Ramos (cell line): ENCODE measurements at regions not wholly inside any gene's neighbourhood (a gene's known extent, or its start where the extent isn't known, plus 50 kb on each side); places are given as distances from the start of the nearest gene placed in this dataset.
"Not testable (repeated sequence)": the region's sequence is repeated elsewhere in the genome, so short reads cannot be mapped to it uniquely, and the experiment has no call there.

ENCODE experiments used
- in situ Hi-C: fragments of 300-500 bp; cut with MboI; formaldehyde crosslinking; loops from one replicate; pipeline ENCODE4 v1.14.3; 2022; ENCODE audit warnings: low sequenced_read_pairs; ENCODE audit not compliant: unreplicated experiment

GRCh38 chr9:28059192-28059591 lies 485.9 kb upstream of the C9orf72 start:
- in situ Hi-C loops = no loop called here

DNA sequence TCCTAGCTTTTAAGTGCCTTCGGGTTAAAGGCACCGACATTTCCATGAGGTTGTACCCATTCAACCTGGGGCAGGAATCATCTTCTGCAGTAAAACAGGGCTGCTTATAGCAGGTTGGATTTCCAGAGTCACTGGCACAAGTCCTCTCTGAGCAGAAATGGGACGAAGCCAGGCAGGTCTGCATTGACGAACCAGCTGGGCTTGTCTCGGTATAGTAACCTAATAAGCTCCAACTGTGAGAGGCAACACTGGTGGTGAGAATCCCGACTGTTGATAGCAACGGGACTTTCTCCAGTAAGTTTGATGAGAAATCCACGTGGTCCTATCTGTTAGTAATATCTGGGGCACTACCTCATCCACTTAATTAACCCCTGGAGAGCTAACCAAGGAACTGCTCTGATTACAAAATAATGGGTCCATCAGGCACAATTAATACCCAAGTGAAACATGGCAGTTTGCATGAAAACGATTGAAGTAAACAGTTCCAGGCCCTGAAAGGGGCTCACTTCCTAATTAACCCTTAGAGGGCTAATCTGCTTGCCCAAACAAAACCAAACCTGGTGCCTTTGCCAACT lies 491.0 kb upstream of the C9orf72 start:
- in situ Hi-C loops = no loop called here

- in situ Hi-C loops = no loop called here
Observed at GRCh38 chr9:28073270-28073669, 500.0 kb upstream of the C9orf72 start.

GRCh38 chr9:28079677-28080076 lies 506.4 kb upstream of the C9orf72 start:
- in situ Hi-C loops = no loop called here

GRCh38 chr9:28082671-28083070 lies 509.4 kb upstream of the C9orf72 start:
- in situ Hi-C loops = no loop called here

DNA sequence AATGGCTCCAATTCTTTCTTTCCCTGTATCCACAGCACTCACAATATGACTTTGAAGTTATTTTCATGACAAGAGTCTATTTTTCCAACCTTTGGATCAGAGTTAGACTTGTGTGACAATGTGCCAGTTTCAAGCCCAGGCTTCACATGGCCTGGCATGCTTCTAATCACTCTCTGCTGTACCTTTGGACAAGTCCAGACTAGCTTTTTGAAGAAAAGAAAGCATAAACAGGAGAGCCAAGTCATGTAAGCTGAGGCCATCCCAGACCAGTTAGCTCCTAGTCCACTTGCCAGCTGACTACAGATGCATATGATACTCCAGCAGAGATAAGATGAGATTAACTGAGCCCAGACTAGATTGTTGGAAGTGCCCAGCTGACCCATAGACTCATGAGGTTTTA lies 513.6 kb upstream of the C9orf72 start:
- in situ Hi-C loops = no loop called here

DNA sequence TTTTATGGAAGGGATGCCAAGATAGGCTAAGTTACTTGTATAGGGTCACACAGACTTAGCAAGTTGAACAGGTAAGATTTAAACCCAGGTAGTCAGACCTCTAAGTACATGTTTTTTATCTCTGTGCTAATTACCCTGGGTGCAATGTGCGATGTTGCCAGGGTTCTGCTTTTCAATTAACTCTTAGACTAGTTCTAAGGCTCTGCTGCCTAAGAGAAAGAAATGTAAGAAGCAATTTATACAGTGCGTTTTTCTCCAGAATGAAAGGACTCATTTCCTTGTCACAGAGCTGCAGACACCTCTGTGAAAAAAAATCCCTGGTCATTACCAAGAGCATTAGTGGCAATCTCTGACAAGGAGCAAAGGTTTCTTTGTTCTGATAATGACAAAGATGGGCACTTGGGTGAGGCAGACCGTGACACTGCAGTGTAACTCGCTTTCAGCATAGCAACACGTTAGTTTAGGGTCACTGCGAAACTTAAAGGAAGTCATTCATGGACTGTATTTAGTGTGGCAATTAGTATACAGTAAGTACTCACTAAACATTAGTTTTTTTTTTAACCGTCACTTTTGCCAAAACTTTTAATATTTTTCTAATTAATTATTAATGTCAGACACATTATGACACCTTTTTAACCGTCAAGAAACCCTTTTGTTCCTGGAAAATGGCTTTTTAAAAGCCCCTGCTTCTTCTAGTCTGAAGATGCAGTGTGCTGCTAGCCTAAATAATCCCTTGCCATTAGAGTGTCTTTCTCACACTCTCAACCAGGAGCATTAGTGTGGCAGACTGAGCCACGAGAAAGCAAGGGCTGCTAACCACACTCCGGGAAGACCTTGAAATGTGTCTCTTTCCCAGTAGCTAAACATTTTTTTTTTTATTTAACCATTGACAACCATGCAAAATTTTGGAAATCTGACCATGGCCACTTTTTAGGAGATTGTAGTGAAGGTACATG lies 520.0 kb upstream of the C9orf72 start:
- in situ Hi-C loops = no loop called here

DNA sequence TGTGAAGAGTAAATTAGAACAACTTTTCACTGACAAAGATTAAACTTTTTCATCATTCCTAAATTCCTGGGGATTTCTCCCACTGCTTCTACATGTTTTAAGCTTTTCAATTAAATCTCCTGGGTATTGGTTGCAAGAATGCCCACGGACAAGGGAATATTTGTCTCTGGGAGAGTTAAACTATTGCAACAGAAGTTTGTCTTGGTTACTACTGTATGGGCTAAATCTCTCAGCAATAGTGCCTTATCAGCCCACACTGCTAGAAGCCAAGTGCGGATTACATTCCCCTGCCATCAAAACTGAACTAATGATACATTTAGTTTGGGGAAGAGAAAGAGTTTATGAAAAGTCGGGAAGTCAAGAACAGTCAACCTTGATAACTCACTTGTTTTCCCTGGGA lies 528.2 kb upstream of the C9orf72 start:
- in situ Hi-C loops = no loop called here

GRCh38 chr9:28105001-28105400 lies 531.7 kb upstream of the C9orf72 start:
- in situ Hi-C loops = no loop called here

GRCh38 chr9:28120184-28120583 lies 546.9 kb upstream of the C9orf72 start:
- in situ Hi-C loops = no loop called here

DNA sequence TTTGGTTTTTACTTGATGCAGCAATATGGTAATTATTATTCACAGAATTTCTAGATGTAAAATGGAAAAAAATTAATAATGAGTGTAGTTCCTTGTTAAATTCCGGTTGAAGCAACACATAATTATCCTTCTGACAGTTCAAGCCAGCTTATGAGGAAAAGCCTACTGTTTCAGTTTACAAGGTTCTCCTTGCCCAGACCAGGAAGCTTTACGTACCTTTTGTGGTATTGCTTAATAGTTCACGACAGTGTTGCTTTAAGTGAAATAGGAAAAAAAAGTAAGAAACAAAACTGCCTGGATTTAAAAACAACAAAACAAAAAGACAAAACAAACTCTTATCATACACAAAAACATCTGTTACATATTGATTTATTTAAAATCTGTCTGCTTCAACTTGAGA lies 547.3 kb upstream of the C9orf72 start:
- in situ Hi-C loops = no loop called here

DNA sequence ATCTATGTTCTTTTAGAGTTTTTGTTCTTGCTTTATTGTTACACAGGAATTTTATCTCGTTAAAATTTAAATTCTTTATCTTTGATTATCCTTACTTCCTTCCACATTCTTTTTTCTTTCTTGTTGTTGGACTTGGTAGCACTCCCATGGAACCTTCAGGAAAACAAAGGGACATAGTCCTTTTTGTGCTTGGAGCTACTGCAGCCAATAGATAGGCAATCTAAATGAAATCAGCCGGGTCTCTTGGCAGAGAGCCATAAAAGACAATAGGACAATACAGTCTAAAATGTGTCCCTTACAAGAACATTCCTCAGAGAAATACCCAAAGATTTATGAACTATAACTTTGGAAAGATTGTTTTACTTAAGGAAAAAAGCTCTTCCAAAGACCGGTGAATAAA lies 548.1 kb upstream of the C9orf72 start:
- in situ Hi-C loops = no loop called here

DNA sequence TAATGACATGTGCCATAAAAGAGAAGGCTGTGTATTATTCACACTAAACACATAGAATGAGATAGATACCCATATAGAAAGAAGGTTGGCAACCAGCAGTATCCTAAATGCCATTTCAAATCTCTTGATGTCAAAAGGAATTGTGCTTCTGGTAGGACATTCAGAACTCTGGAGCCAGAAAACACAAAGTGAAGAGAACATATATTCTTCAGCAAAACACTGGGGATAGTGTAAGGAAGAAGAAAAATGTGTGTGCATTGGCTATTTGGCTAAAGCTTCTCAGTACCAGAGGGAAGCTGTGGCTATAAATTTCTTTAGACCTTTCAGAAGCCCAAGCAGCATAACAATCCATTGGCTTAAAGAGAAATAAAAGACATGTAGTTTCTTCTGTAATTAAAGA lies 551.6 kb upstream of the C9orf72 start:
- in situ Hi-C loops = no loop called here

DNA sequence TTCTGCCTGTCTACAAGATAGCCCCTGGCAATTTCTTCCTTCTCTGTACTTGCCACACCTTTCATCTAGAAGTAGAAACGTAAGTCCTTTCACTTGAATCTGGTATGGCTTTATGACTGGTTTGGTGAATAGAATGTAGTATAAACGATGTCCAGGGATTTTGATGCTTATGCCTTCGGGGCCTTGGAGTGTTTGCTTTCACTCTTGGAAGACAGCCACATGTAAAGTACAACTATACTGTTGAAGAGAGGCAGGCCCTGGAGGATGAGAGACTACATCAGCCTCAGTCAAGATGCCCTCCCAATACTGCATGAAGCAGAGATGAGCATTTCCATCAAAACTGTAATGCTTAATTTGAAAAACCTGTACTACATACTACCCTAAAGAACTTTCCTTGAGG lies 553.8 kb upstream of the C9orf72 start:
- in situ Hi-C loops = no loop called here

- in situ Hi-C loops = no loop called here
Observed at GRCh38 chr9:28134446-28134976, 561.2 kb upstream of the C9orf72 start.

- in situ Hi-C loops = no loop called here
Observed at GRCh38 chr9:28135549-28135948, 562.3 kb upstream of the C9orf72 start.

- in situ Hi-C loops = no loop called here
Observed at GRCh38 chr9:28136113-28136512, 562.8 kb upstream of the C9orf72 start.

GRCh38 chr9:28147430-28147829 lies 574.1 kb upstream of the C9orf72 start:
- in situ Hi-C loops = not testable (repeated sequence)

GRCh38 chr9:28147923-28148597 lies 574.8 kb upstream of the C9orf72 start:
- in situ Hi-C loops = not testable (repeated sequence)

DNA sequence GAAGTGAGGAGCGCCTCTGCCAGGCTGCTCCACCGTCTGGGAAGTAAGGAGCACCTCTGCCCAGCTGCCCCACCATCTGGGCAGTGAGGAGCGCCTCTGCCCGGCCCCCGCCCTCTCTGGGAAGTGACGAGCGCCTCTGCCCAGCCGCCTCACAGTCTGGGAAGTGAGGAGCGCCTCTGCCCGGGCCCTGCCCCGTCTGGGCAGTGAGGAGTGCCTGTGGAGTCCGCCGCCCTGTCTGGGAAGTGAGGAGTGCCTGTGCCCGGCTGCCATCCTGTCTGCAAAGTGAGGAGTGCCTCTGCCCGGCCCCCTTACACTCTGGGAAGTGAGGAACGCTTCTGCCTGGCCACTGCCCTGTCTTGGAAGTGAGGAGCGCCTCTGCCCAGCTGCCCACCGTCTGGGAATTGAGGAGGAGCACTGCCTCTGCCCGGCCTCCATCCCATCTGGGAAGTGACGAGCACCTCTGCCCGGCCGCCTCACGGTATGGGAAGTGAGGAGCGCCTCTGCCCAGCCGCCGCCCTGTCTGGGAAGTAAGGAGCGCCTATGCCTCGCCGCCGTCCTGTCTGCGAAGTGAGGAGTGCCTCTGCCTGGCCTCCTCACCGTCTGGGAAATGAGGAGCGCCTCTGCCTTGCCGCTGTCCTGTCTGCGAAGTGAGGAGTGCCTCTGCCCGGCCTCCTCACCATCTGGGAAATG lies 576.2 kb upstream of the C9orf72 start:
- in situ Hi-C loops = not testable (repeated sequence)
